CD14-positive monocyte (primary cell): ENCODE measurements at regions not wholly inside any gene's neighbourhood (a gene's known extent, or its start where the extent isn't known, plus 50 kb on each side); places are given as distances from the start of the nearest gene placed in this dataset.

Source experiments
- DNase-seq, 3 donors: peaks; one replicate each; pipeline ENCODE4 v3.0.0-alpha.2; 2011 to 2022
- H2AFZ ChIP-seq: 2 replicates; pipeline ENCODE4 v1.6.0; 2012; ENCODE audit warnings: mild to moderate bottlenecking, low read depth, low read length, inconsistent platforms; ENCODE audit not compliant: insufficient read depth, poor library complexity, severe bottlenecking
- H3K27ac ChIP-seq, 2 donors: 1 replicate in 1 of 2; 2 replicates in 1 of 2; pipeline ENCODE4 v1.5.1; 2012 to 2013; ENCODE audit warnings: low read length in 2 of 2, control low read depth in 1 of 2, inconsistent platforms in 1 of 2, low read depth in 1 of 2, mild to moderate bottlenecking in 1 of 2
- H3K27me3 ChIP-seq, 2 donors: one replicate each; pipeline versions ENCODE4 v1.6.0 to v1.6.1; 2011 to 2013; ENCODE audit warnings: low read length in 2 of 2; ENCODE audit not compliant: control insufficient read depth in 2 of 2, insufficient read depth in 2 of 2
- H3K36me3 ChIP-seq, 2 donors: replicated peaks in 1 of 2; 1 replicate in 1 of 2; 2 replicates in 1 of 2; pipeline versions ENCODE4 v1.5.1 to v1.6.1; 2012 to 2013; ENCODE audit warnings: low read length in 2 of 2, control low read depth in 1 of 2, inconsistent platforms in 1 of 2, mild to moderate bottlenecking in 1 of 2; ENCODE audit not compliant: insufficient read depth in 2 of 2, control insufficient read depth in 1 of 2
- H3K4me1 ChIP-seq, 2 donors: 1 replicate in 1 of 2; 2 replicates in 1 of 2; pipeline versions ENCODE4 v1.5.1 to v1.6.1; 2012 to 2013; ENCODE audit warnings: low read length in 2 of 2, control low read depth in 1 of 2, inconsistent platforms in 1 of 2, mild to moderate bottlenecking in 1 of 2, moderate library complexity in 1 of 2; ENCODE audit not compliant: insufficient read depth in 2 of 2, control insufficient read depth in 1 of 2
- H3K4me2 ChIP-seq: replicated peaks from 2 replicates; pipeline ENCODE3; 2012; ENCODE audit warnings: low read length, moderate library complexity, mild to moderate bottlenecking; ENCODE audit not compliant: poor library complexity, severe bottlenecking; ENCODE audit errors: extremely low read depth
- H3K4me3 ChIP-seq, 3 experiments: fragments of 200-600 bp in 1 of 3; sonication (generic) in 1 of 3; replicated peaks in 1 of 3; 1 replicate in 2 of 3; 2 replicates in 1 of 3; pipeline ENCODE4 v1.5.1; 2011 to 2013; ENCODE audit warnings: low read length in 3 of 3, mild to moderate bottlenecking in 3 of 3, control low read depth in 2 of 3, low read depth in 2 of 3, inconsistent platforms in 1 of 3, moderate library complexity in 1 of 3
- H3K79me2 ChIP-seq: 2 replicates; pipeline ENCODE4 v1.6.0; 2012; ENCODE audit warnings: mild to moderate bottlenecking, control low read depth, inconsistent platforms, low read length, moderate library complexity; ENCODE audit not compliant: insufficient read depth
- H3K9ac ChIP-seq: 2 replicates; pipeline ENCODE4 v1.6.0; 2017; ENCODE audit warnings: low read length, mild to moderate bottlenecking; ENCODE audit not compliant: insufficient read depth, poor library complexity, severe bottlenecking
- H3K9me3 ChIP-seq, 2 donors: replicated peaks in 1 of 2; 1 replicate in 1 of 2; 2 replicates in 1 of 2; pipeline versions ENCODE4 v1.5.1 to v1.6.1; 2012 to 2013; ENCODE audit warnings: low read length in 2 of 2, control low read depth in 1 of 2; ENCODE audit not compliant: control insufficient read depth in 1 of 2, insufficient read depth in 1 of 2
- H4K20me1 ChIP-seq: 2 replicates; pipeline ENCODE4 v1.6.0; 2012; ENCODE audit warnings: mild to moderate bottlenecking, low read length, control low read depth, moderate library complexity; ENCODE audit not compliant: insufficient read depth
- H3K27ac Mint-ChIP-seq, 7 donors: one replicate each; pipeline ENCODE4 v1.8.0; 2020; ENCODE audit warnings: mild to moderate bottlenecking in 7 of 7, mixed read lengths in 7 of 7, moderate library complexity in 6 of 7, inconsistent platforms in 2 of 7
- H3K27me3 Mint-ChIP-seq, 3 donors: one replicate each; pipeline ENCODE4 v1.8.0; 2021 to 2022; ENCODE audit warnings: low read depth in 3 of 3, mild to moderate bottlenecking in 3 of 3, mixed read lengths in 3 of 3, moderate library complexity in 3 of 3, inconsistent platforms in 1 of 3
- H3K36me3 Mint-ChIP-seq, 2 donors: one replicate each; pipeline ENCODE4 v1.8.0; 2020; ENCODE audit warnings: mixed read lengths in 2 of 2, inconsistent platforms in 1 of 2, mild to moderate bottlenecking in 1 of 2
- H3K4me1 Mint-ChIP-seq: one replicate; pipeline ENCODE4 v1.8.0; 2020; ENCODE audit warnings: mild to moderate bottlenecking, mixed read lengths
- H3K4me3 Mint-ChIP-seq, 2 donors: one replicate each; pipeline ENCODE4 v1.8.0; 2020; ENCODE audit warnings: mild to moderate bottlenecking in 2 of 2, mixed read lengths in 2 of 2, moderate library complexity in 1 of 2
- H3K9me3 Mint-ChIP-seq, 7 donors: one replicate each; pipeline ENCODE4 v1.8.0; 2020 to 2022; ENCODE audit warnings: mixed read lengths in 7 of 7, mild to moderate bottlenecking in 6 of 7, moderate library complexity in 6 of 7, inconsistent platforms in 2 of 7
- WGBS: methylation state at CpG from one replicate; pipeline ENCODE4 v1.1.5; 2013; ENCODE audit warnings: missing lambda C conversion rate; ENCODE audit not compliant: insufficient coverage; 5-methylcytosine and 5-hydroxymethylcytosine counted together
- intact Hi-C, 2 donors: fragments of 100-400 bp; cut with micrococcal nuclease; formaldehyde crosslinking; loops; one replicate each; pipeline versions ENCODE4 v1.15.0 to v1.15.1; 2023
- TF ChIP-seq, protein P1 (sequence below): fragments of 200-600 bp; IDR thresholded peaks from one replicate; pipeline ENCODE4 v1.8.0; 2022; ENCODE audit warnings: antibody characterized with exemption, mild to moderate bottlenecking

DNA sequence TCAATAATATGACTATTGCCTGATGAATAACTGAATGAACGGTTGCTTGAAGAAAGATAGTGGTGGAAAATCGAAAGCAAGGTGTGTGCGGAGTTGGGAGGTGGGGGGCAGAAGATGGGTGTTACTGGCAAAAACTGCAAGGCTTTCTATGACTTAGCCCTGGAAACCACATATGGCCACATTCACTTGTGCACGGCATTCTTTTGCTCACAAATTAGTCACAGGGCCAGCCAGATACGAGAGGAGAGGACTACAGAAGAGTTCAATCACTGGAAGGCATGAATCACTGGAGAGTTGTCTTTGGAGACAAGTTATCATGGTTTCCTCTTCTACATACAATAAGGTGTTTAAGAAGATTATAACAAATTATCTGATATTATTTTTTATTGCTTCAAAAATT lies 626.5 kb upstream of the CPEB2 start:
- H3K4me3 Mint-ChIP-seq: no peak overlapping the region
- no peak overlapping the region for H3K4me3 ChIP-seq
- H3K9me3 Mint-ChIP-seq: peaks cover 0 to 5% (median 3%) of the 10 kb centered on the region in 7 donors
- DNase-seq: no peak
- intact Hi-C loops: no loop called here
- no peaks in the 10 kb centered on the region for H3K36me3 ChIP-seq
- H3K27me3 Mint-ChIP-seq: no peaks in the 10 kb centered on the region
- TF ChIP-seq, protein P1, sequence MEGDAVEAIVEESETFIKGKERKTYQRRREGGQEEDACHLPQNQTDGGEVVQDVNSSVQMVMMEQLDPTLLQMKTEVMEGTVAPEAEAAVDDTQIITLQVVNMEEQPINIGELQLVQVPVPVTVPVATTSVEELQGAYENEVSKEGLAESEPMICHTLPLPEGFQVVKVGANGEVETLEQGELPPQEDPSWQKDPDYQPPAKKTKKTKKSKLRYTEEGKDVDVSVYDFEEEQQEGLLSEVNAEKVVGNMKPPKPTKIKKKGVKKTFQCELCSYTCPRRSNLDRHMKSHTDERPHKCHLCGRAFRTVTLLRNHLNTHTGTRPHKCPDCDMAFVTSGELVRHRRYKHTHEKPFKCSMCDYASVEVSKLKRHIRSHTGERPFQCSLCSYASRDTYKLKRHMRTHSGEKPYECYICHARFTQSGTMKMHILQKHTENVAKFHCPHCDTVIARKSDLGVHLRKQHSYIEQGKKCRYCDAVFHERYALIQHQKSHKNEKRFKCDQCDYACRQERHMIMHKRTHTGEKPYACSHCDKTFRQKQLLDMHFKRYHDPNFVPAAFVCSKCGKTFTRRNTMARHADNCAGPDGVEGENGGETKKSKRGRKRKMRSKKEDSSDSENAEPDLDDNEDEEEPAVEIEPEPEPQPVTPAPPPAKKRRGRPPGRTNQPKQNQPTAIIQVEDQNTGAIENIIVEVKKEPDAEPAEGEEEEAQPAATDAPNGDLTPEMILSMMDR: no peak
- H3K27ac ChIP-seq: no peak overlapping the region
- H3K27me3 ChIP-seq: no peaks in the 10 kb centered on the region
- no peak overlapping the region for H2AFZ ChIP-seq
- H3K9me3 ChIP-seq: peaks cover 0 to 3% of the 10 kb centered on the region in 2 donors
- H3K79me2 ChIP-seq: no peaks in the 10 kb centered on the region
- H3K4me1 Mint-ChIP-seq: no peaks in the 10 kb centered on the region
- H4K20me1 ChIP-seq: no peaks in the 10 kb centered on the region
- H3K4me1 ChIP-seq: no peaks in the 10 kb centered on the region
- H3K27ac Mint-ChIP-seq: no peak overlapping the region
- H3K36me3 Mint-ChIP-seq: no peaks in the 10 kb centered on the region
- WGBS: 100% methylated on average over 3 of the region's 5 CpGs
- no peak overlapping the region for H3K4me2 ChIP-seq
- no peak overlapping the region for H3K9ac ChIP-seq

DNA sequence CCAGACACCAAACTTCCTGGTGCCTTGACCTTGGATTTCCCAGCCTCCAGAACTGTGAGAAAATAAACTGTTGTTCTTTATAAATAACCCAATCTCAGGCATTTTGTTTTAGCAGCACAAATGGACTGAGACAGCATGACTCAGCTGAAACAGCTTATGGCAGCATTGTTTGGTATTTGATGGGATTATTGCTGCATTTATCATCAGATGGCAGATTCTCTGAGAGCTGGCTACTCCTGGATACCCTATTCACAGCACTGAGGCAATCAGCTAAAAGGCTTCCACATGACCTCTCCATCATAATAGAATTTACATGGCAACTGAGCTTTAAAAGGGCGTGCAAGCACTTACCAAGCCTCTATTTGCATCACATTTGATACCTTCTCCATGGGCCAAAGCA lies 623.1 kb upstream of the CPEB2 start:
- H3K27ac ChIP-seq: no peak overlapping the region
- no peaks in the 10 kb centered on the region for H3K79me2 ChIP-seq
- TF ChIP-seq, protein P1: no peak
- no peaks in the 10 kb centered on the region for H3K27me3 ChIP-seq
- no peak for DNase-seq
- H3K4me1 ChIP-seq: no peaks in the 10 kb centered on the region
- no peaks in the 10 kb centered on the region for H3K36me3 ChIP-seq
- no peaks in the 10 kb centered on the region for H4K20me1 ChIP-seq
- Mint-ChIP-seq H3K4me3 (no peak overlapping the region), H3K27ac (no peak overlapping the region), H3K4me1 (no peaks in the 10 kb centered on the region), H3K9me3 (peaks cover 0 to 6% (median 3%) of the 10 kb centered on the region in 7 donors), H3K36me3 (no peaks in the 10 kb centered on the region), H3K27me3 (peaks cover 0 to 1% (median 0%) of the 10 kb centered on the region in 3 donors)
- no peak overlapping the region for H3K4me3 ChIP-seq
- H3K9me3 ChIP-seq: peaks cover 0 to 3% of the 10 kb centered on the region in 2 donors
- no peak overlapping the region for H3K4me2 ChIP-seq
- WGBS: no CpG with 5 or more reads among the region's 1 CpG
- intact Hi-C loops: no loop called here
- no peak overlapping the region for H3K9ac ChIP-seq
- H2AFZ ChIP-seq: no peak overlapping the region
